Fibroblast of skin of scalp (primary cell): ENCODE measurements at regions not wholly inside any gene's neighbourhood (a gene's known extent, or its start where the extent isn't known, plus 50 kb on each side); places are given as distances from the start of the nearest gene placed in this dataset.
A peak's percentile ranks its signal among the peaks of the same experiment; 100 is the strongest.
"Not testable (repeated sequence)": the region's sequence is repeated elsewhere in the genome, so short reads cannot be mapped to it uniquely, and the experiment has no call there.

ENCODE experiments used
- DNase-seq: peaks from one replicate; pipeline ENCODE4 v3.0.0-alpha.2; 2013

DNA sequence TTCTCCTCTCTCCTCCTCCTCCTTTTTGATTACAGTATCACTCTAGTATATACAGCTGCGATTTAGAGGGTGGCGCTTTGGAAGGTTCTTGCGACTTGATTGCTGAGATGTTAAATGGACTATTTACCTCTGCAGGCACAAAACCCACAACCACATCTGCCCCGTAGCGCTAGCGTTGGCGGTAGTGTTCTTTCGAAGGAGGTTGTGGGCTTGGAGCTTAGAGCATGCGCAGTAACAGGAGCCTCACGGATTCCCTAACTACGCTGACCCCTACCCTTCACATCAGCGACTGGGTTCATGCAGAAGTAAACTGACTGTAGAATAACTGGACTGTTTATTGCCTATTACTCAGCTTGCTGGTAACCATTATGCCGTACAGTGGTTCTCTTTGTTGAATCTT lies 58.0 kb downstream of the CGGBP1 start:
- no peak for DNase-seq

DNA sequence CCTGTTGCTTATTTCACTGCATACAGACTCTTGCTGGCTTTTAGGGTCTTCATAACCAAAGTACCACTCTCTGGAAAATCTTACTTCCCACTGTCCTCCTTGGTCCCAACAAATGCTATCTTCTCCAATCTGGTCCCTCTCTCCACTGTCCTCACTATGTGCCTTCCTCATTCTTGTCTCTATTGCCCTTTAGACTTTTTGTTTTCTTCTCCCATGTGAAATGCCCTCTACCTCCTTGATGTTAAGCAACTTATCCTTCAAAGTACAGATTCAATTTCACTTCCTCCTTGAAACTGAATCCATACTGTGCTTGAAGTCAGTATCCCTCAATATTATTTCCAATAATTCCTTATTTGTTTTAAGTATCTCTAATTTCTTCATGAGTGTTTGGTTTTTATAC lies 60.8 kb downstream of the CGGBP1 start:
- DNase-seq = no peak

DNA sequence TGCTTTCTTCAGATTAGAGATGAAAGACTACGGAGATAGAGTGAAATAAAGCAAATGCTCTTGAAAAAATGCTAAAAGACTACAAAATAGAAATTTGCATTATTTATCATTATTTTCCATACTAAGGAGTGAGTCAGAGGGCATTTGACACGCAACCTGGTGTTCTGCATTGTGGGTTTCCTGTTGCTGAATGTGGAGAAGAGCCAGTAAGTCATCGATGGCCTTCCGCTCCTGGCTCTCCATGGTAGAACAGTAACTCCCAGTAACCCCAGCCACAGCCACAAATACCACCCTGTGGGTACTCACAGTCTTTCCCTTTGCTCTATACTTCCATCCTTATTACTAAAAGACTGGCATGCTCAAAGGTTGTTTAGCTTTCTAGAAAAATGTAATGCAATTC lies 61.5 kb downstream of the CGGBP1 start:
- no peak for DNase-seq

DNA sequence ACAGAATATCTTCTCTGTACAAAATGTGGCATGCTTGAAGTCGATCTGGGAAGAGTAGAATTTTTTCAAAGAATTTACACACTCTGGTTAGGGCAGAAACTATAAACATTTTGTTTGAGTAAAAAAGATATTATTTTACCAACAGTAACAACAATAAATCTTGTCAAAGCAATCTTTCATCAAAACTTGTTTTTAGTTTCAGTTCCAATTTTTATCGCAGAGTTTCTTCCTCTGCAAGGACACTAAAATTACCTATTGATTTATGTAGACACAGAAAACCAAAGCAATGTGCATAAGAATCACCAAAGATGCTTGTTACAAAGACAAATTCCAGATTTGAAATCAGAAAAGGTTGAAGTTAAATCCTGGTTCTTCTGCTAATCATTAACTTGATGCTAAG lies 61.9 kb downstream of the CGGBP1 start:
- DNase-seq = no peak

DNA sequence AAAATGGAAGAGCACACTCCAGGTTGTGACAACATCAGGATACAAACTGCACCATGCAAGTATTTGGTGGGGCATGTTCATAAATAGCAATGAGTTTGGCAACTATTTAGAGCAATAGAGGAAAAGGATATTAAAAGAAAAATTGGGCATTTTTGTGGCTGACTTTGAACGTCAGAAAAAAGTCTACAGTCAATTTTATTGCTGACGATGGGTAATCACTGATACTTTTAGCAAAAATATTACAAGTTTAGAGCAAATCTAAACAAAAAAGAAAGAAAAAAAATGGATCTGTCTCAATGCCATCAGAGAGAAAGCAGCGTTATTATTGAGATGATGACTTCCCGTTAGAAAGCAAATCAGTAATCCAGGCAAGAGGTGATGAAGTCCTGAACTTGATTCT lies 65.2 kb downstream of the CGGBP1 start:
- no peak for DNase-seq

DNA sequence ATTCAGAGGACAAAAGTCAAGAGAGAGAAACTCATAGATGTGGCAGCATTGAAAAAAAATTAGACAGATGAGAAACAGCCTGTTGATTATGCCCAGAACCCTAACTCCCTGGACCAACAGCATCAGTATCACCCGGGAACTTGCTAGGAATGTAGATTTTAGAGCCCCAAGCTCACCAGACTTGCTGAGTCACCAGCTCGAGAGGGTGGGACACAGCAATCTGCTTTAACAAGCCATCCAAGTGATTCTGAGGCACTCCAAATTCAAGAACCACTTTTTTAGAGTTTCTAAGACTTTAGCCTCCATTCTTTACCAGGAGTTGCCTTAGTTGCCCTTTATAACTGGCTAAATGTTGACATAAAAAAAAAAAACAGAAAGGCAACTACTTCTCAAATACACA lies 70.9 kb downstream of the CGGBP1 start:
- DNase-seq = peak; percentile 17

DNA sequence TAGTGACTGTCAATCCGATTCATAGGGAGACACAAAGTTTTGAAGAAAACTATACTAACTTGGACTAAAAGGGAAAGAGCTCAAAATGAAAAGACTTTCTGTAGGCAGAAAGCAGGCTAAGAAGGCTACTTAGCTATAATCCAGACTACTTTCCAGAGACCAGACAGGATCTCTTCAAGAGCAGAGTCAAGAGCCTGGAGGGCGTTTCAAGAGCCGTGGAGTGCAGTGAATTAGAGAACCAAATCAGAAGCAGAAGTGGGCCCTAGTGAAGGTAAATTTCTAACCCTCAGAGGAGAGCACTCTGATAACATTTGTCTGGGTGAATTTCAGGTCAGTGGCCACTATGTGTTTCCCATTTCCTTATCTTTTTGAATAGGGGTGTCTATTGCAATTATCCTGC lies 76.4 kb downstream of the CGGBP1 start:
- no peak for DNase-seq

DNA sequence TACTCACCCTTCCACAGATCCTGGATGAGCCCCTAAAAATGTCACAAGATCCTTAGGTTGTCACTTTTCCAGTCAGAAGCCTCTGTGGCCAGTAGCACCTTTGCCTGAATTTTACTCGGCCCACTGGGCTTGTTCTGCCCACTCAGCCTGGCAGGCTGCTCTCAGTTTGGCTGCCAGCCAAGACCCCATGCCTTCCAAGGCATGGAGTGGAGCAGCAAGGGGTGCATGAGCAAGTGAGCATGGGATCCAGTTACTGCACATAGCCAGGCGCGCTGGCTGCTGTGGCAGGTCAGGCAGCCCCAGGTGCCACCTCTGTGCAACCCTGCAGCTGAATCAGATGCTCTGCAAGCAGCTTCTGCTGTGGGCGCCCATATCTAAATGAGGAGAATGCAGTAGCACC lies 79.3 kb downstream of the CGGBP1 start:
- no peak for DNase-seq

DNA sequence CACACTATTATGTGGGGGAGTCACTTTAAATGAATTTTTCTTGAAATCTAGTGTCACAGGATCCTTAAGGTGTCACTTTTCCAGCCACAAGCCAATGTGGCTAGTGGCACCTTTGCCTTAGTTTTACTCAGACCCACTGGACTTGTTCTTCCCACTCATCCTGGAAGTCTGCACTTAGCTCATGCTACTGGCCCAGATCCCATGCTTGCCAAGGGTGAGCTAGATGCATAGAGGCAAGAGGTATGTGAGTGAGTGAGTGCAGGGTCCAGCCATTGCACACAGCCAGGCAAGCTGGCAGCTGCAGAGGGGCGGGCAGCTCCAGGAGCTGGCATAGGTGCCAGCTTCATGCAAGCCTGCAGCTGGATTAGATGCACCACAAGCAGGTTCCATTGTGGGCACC lies 81.0 kb downstream of the CGGBP1 start:
- no peak for DNase-seq

DNA sequence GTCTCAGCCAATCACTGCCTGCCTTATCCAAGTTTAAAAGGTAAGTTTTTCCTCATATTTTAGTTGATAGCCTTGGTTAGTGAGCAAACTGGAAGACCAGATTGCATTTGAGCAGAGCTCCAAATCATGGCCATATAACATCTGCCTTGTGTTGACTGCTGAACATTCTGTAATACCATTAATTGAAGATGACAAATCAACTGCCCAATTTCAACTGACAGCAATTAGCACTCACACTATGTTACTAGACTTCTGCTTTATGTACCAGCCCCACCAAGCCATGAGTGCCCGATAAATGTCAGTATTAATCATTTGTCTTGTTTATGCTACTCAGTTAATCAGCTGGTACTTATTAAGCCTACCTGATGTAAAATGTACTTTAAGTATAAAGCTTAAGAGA lies 83.1 kb downstream of the CGGBP1 start:
- no peak for DNase-seq

DNA sequence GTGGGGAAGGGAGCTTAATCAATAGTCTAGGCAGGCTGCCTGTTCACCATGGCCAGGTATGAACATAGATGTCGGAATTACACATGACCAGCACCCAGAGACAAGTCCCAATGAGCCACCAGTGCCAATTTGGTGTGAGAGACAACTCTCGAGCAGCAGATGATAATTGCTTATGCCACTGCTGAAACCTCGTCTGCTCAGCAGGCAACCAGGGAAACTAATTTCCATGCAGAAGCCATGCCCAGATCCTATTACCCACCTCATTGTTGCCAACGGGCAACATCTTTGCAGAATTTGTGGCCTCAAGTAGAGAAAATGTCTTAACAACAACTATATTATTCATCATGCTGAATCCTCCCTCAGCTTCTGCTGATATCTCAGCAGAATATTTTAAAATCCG lies 84.9 kb downstream of the CGGBP1 start:
- no peak for DNase-seq

DNA sequence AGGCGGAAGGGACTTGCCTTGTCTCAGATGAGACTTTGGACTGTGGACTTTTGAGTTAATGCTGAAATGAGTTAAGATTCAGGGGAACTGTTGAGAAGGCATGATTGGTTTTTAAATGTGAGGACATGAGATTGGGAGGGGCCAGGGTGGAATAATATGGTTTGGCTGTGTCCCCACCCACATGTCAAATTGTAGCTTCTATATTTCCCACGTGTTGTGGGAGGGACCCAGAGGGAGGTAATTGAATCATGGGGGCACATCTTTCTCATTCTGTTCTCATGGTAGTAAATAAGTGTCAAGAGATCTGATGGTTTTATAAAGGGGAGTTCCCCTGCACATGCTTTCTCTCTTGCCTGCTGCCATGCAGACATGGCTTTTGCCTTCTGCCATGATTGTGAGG lies 89.2 kb downstream of the CGGBP1 start:
- DNase-seq = no peak

DNA sequence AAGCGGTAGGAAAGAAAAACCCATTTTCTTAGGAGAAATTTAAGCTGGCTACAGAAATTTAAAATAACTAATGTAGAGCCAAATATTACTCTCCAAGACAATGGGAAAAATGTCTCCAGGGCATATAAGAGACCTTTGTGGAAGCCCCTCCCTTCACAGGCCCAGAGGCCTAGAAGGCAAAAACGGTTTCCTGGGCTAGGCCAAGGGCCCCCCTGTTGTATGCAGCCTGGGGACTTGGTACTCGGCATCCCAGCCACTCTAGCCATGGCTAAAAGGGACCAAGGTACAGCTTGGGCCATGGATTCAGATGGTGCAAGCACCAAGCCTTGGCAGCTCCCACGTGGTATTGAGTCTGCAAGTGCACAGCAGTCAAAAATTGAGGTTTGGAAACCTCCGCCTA lies 90.1 kb downstream of the CGGBP1 start:
- DNase-seq = no peak

DNA sequence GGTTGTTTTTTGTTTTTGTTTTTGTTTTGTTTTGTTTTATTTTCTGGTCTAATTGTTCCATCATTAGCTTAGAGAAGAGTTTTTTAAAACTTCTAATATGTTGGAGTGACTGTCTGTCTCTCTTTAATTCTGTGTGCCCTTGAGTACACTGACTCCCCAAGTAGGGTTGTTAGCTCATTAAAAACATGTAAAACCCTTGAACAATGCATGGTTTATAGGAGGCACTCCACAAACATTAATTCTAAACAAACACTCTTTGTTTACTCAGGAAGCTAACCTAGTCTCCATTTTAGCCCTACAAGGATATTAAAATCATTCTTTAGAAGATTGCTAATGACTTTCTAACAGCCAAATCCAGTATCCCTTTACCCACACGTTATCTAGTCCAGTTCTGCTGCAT lies 100.5 kb downstream of the CGGBP1 start:
- DNase-seq = no peak

DNA sequence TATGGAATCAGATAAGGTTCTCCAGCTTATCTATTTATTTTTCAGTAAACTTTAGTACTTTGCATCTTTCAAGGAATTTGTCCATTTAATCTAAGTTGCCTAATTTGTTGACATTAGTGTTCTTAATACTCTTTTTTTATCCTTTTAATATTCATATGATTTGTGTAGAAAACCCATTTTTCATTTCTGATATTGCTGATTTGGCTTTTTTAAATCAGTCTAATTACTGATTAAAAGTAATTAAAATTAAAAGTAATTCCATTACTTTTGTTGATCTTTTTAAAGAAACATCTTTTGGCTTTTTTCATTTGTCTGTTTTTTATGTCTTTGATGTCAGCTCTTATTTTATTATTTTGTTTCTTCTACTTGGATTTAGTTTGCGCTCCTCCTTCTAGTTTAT lies 101.2 kb downstream of the CGGBP1 start:
- DNase-seq = no peak

DNA sequence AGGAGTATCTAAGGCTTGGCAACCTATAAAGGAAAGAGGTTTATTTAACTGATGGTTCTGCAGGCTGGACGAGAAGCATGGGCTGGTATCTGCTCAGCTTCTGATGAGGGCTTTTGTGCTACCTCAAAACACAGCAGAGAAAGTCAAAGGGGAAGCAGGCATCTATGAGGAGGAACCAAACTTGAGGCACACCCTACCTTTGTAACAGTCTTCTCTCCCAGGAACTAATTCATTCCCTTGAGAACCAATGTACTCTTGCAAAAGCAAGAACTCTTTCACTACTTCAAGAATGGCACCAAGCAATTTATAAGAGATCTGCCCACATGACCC lies 109.0 kb downstream of the CGGBP1 start:
- DNase-seq = no peak

DNA sequence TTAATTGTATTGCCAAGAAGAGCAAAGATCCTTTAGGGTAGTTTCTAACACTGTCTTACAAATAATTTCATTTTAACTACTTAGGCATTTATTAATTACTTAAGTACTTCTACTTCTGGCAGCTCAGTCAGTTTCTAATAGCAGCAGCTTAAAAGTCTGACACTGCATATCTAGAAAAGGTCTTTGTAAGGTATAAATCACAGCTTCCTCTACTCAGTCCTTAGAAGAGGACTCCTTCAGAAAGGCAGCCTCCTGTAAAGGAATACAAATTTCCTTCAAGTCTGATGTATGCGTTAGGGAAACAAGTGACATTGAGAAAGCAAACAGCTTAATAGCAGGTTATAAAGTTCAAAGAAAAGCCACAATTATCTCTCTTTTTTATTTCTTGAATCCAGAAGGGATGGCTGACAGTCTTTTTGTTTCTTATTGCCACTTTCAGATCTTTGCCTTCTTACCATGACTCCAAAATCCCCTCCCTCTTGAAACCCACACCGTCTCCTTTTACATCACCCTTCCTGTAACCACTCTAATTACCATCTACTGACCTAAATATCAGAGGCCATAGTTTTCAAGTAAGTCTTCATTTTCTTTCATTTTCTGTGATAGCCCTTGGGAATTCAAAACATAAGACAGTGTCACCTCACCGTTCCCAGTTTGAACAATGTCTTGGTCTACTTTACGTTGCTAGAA lies 109.5 kb downstream of the CGGBP1 start:
- no peak for DNase-seq

DNA sequence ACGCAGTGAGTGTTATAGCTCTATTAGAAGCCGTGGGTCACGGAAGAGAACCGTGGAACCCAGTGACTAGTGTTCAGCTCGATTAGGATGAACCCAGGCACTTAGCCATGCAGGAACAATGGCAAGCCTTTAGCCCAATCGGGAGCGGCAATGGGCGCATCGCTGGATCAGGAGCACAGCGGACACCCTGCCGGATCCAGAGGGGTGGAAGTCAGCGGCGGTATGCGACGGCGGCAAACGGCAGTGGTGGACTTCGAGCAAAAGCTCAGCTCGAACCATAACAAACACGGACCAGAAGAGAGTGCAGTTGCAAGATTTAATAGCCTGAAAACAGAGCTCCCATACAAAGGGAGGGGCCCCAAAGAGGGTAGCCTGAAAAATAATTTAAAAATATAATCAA lies 112.8 kb downstream of the CGGBP1 start:
- not testable (repeated sequence) for DNase-seq

DNA sequence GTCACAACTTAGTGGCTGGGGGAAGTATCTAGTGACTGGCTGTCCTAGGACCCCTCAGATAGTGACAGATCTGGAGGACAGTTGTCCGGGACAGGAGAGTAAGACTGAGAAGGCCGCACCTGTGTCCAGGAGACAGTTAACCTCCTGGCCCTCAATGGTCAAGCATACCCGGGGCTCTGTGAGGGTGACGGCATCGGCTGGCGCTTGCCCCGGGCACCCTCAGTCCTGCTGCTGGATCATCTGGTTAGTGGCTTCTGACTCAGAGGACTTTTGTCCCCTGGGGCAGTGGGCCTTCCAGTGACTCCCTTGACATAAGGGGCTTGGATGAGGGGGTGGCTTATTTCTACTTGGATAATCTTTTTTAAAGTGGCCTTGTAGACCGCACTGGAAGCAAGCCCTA lies 116.5 kb downstream of the CGGBP1 start:
- DNase-seq = not testable (repeated sequence)

DNA sequence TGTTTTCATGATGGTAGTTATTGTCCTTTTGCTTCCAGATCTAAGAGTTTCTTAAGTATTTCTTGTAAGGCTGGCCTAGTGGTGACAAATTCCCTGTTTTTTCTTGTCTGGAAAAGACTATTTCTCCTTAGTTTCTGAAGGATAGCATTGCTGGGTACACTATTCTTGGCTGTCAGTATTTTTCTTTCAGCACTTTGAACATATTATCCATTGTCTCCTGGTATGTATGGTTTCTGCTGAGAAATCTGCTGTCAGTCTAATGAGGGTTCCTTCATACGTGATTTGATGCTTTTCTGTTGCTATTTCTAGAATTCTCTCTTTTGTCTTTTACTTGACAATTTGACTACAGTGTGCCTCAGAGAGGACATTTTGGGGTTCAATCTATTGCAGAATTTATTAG lies 134.3 kb downstream of the CGGBP1 start:
- no peak for DNase-seq

DNA sequence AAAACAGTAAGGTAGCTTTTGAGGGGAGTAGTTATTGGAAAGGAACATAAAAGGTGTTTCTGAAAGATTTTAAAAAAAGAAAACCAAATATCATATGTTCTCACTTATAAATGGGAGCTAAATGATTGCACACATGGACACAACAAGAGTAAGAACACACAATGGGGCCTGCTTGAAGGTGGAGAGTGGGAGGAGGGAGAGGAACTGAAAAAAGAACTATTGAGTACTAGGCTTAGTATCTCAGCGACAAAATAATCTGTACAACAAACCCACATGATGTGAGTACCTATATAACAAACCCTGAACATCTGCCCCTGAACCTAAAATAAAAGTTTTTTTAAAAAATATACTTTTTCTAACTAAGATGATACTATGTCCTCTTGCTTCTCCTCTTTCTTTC lies 138.3 kb downstream of the CGGBP1 start:
- no peak for DNase-seq

DNA sequence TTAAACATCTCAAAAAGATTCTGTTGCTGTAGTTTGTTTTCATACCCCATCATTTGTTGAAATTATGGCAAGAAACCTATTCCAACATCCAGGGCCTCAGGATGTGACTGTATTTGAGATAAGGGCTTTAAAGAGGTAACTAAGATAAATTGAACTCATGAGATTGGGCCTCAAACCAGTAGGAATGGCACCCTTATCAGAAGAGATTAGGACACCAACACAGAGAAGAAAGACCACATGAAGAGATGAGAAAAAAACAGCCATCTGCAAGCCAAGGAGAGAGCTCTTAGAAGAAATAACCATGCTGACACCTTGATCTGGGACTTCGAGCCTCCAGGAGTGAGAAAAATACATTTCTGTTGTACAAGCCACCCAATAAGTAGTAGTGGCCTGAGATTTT lies 157.7 kb downstream of the CGGBP1 start:
- no peak for DNase-seq

DNA sequence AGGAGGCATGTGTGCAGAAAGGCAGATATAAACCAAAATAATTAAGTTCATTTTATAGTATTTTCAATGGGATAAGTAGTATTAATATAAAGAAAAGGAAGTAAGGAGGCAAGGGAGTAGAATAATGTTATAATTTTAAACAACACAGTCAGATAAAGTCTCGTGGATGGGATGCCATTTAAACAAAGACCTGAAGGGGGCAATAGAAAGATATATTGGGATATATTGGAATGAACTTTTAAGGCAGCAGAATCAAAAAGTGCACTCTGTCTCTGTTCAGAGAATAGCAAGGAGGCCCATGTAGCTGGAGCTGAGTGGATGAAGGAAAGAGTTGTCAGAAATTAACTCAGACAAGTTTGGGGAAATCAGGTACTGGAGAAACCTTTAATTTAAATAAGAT lies 158.7 kb downstream of the CGGBP1 start:
- no peak for DNase-seq

DNA sequence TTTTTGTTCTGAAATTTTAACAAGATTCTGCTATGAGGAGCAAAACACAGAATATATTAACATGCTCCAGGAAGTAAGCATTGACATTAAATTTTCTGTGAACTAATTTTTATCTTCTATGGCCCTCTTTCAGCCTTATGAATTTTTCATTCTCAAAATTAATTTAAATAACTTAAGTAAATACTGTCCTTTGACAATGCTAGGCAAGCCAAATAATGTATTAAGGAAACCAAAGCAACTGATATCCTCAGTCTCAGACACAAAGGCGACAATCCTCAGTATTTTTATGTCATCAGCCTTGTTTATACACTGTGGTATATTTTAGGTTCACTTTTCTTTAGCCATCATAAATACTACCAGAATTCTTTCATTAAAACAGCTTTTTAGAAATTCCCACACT lies 159.8 kb downstream of the CGGBP1 start:
- no peak for DNase-seq

DNA sequence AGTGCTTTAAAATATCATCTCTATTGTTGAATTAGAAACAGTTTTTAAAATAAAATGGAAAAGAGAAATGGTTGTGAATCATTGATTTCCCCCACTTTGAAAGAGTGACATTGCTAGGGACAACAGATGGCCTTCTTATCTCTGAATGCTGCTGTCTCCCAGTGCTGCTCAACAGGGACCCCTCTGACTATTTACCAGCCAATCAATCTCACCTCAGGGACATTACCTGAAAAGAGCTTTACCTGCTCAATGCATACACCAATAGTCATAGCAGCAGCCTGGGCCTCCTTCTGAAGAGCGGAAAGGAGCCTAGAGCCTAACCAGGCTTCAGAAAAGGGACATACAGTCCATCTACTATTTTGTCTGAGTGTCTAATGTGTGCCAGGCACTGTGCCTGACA lies 162.8 kb downstream of the CGGBP1 start:
- no peak for DNase-seq

DNA sequence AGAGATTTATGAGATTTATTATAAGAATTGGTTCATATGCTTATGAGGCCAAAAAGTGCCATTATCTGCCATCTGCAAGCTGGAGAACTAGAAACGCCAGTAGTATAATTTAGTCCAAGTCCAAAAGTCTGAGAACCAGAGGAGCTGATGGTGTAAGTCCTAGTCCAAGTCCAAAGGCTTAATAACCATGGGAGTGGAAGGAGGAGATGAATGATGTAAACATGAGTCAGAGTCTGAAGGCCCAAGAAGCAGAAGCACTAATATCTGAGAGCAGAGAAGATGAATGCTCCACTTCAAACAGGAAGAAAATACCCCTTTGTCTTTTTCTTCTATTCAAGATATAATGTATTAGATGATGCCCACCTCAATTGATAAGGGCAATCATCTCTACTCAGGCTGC lies 185.7 kb downstream of the CGGBP1 start:
- DNase-seq = peak; percentile 11
